Spleen (tissue), 11 donors: ENCODE measurements at regions not wholly inside any gene's neighbourhood (a gene's known extent, or its start where the extent isn't known, plus 50 kb on each side); places are given as distances from the start of the nearest gene placed in this dataset.

Source experiments
- DNase-seq: peaks from one replicate; pipeline ENCODE4 v3.0.0-alpha.2; 2020
- H3K27ac ChIP-seq, 8 donors: fragments of 200-600 bp; sonication (generic) in 7 of 8; 1 replicate in 4 of 8; 2 replicates in 4 of 8; pipeline versions ENCODE4 v1.5.0 to v1.8.0; 2016 to 2021; ENCODE audit warnings: inconsistent platforms in 4 of 8, mild to moderate bottlenecking in 4 of 8, moderate library complexity in 1 of 8
- H3K27me3 ChIP-seq, 7 donors: fragments of 200-600 bp; sonication (generic) in 6 of 7; replicated peaks in 1 of 7; 1 replicate in 4 of 7; 2 replicates in 3 of 7; pipeline versions ENCODE4 v1.5.0 to v1.8.0; 2016 to 2021; ENCODE audit warnings: inconsistent platforms in 3 of 7, mild to moderate bottlenecking in 1 of 7
- H3K36me3 ChIP-seq, 6 donors: fragments of 200-600 bp; sonication (generic) in 5 of 6; 1 replicate in 4 of 6; 2 replicates in 2 of 6; pipeline versions ENCODE4 v1.5.0 to v1.8.0; 2016 to 2021; ENCODE audit warnings: inconsistent platforms in 2 of 6
- H3K4me1 ChIP-seq, 6 donors: fragments of 200-600 bp; sonication (generic) in 5 of 6; 1 replicate in 3 of 6; 2 replicates in 3 of 6; pipeline versions ENCODE4 v1.5.0 to v1.8.0; 2016 to 2021; ENCODE audit warnings: inconsistent platforms in 3 of 6
- H3K4me3 ChIP-seq, 8 donors: fragments of 200-600 bp; sonication (generic) in 7 of 8; 1 replicate in 4 of 8; 2 replicates in 4 of 8; pipeline versions ENCODE4 v1.5.0 to v1.8.0; 2016 to 2021; ENCODE audit warnings: inconsistent platforms in 4 of 8, mild to moderate bottlenecking in 4 of 8, moderate library complexity in 2 of 8
- H3K9me3 ChIP-seq, 8 donors: fragments of 200-600 bp; sonication (generic) in 7 of 8; 1 replicate in 4 of 8; 2 replicates in 4 of 8; pipeline versions ENCODE4 v1.5.0 to v1.8.0; 2016 to 2021; ENCODE audit warnings: inconsistent platforms in 4 of 8
- POLR2A ChIP-seq, 3 donors: fragments of 450-650 bp; IDR thresholded peaks; one replicate each; pipeline ENCODE4 v1.5.1; 2017; ENCODE audit warnings: antibody characterized with exemption in 3 of 3, mild to moderate bottlenecking in 1 of 3
- POLR2AphosphoS5 ChIP-seq, 3 donors: sonication (generic); formaldehyde crosslinking; IDR thresholded peaks; one replicate each; pipeline ENCODE4 v1.5.1; 2017; ENCODE audit warnings: antibody characterized with exemption in 3 of 3
- WGBS, 5 donors: extraction: QIAGEN DNeasy Blood & Tissue Kit in 3 of 5; methylation state at CpG; one replicate each; pipeline versions ENCODE4 v1.1.5 to v1.1.7; 2013 to 2018; 5-methylcytosine and 5-hydroxymethylcytosine counted together
- intact Hi-C: fragments of 100-400 bp; cut with DNase I; formaldehyde crosslinking; loops from one replicate; pipeline ENCODE4 v1.15.0; 2023; ENCODE audit warnings: low total_unique reads
- TF ChIP-seq, protein P1 (sequence below), 11 experiments: fragments of 200-600 bp in 7 of 11; fragments of 450-650 bp in 4 of 11; sonication (generic) in 4 of 11; IDR thresholded peaks in 8 of 11; conservative IDR thresholded peaks in 3 of 11; 1 replicate in 7 of 11; 2 replicates in 4 of 11; pipeline versions ENCODE4 v1.4.0 to v1.8.0; 2016 to 2021; ENCODE audit warnings: antibody characterized with exemption in 11 of 11, inconsistent platforms in 4 of 11, mild to moderate bottlenecking in 1 of 11
- donor health status: healthy with polysubstance abuse.
- donor health status: DM: no; HTN: no; CAD: no; lungs with moderate emphysema.
- donor health status: DM: no; HTN: no; CAD: no.
- donor health status: Bipolar disorder and iron deficiency.
- donor health status: healthy.
- donor health status: DM: no; HTN: no; CAD: no.
- donor health status: DM: yes; HTN: yes; CAD: no.

DNA sequence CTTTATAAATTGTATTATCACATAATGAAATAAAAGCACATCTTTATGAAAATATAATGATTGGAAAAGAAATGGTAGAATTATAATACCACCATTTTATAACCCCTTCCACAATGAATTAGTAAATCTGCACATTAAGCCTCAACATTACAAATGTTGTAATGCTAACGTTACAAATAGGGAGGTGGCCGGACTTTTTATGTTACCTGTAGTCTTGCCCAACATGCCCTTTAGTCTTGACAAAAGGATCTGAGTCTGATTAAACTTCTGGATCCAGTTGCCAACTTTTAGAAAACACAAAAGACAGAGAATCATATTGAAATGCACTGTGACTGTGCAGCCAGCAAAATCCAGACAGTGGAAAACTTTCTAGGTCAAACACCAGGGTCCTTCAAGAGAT, 617.3 kb downstream of the KCNJ3 start:
- WGBS, 5 donors = 90 to 95% (median 92%) methylated on average over 2 of the region's 2 CpGs
- no peak for DNase-seq

DNA sequence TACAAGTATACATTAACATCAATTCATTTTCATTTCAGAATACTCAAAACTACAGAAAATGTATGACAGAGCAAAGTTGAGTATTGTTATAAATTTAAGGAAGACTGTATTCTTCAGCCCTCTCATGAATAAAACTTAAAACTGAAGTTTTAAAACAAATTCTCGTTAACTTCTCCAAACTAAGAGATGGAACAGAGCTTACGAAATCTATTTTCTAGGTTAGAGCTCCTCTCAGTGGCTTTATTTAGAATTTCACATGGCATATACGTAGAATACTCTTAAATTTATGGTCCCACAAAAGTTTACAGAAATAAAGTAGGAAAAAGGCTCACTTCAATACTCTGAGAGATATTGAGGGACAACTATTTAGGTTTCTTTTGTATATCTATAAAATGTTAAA, 612.1 kb downstream of the KCNJ3 start:
- Histone ChIP-seq H3K27me3 (no peaks in the 10 kb centered on the region), H3K36me3 (no peaks in the 10 kb centered on the region), H3K4me1 (no peaks in the 10 kb centered on the region), H3K27ac (no peak overlapping the region), H3K9me3 (no peaks in the 10 kb centered on the region), H3K4me3 (no peak overlapping the region)
- intact Hi-C loops = loop anchor here (10.0 kb wide), 1 partner anchor 686 kb away; no protein-coding TSS in a partner anchor
- WGBS, 5 donors = 6 to 16% (median 10%) methylated on average over 3 of the region's 3 CpGs
- DNase-seq = no peak
- TF ChIP-seq POLR2AphosphoS5 (IDR thresholded peaks at IDR 0.05) = no peak
- TF ChIP-seq, protein P1, sequence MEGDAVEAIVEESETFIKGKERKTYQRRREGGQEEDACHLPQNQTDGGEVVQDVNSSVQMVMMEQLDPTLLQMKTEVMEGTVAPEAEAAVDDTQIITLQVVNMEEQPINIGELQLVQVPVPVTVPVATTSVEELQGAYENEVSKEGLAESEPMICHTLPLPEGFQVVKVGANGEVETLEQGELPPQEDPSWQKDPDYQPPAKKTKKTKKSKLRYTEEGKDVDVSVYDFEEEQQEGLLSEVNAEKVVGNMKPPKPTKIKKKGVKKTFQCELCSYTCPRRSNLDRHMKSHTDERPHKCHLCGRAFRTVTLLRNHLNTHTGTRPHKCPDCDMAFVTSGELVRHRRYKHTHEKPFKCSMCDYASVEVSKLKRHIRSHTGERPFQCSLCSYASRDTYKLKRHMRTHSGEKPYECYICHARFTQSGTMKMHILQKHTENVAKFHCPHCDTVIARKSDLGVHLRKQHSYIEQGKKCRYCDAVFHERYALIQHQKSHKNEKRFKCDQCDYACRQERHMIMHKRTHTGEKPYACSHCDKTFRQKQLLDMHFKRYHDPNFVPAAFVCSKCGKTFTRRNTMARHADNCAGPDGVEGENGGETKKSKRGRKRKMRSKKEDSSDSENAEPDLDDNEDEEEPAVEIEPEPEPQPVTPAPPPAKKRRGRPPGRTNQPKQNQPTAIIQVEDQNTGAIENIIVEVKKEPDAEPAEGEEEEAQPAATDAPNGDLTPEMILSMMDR (IDR thresholded peaks at IDR 0.05 in 8 of 11, conservative IDR thresholded peaks at IDR 0.05 in 3 of 11) = peak in 8 of 11 experiments; percentile 26 to 59 (median 37)

More for the DNA sequence above, 617.3 kb downstream of the KCNJ3 start:
- no peak for TF ChIP-seq POLR2A (IDR thresholded peaks at IDR 0.05)
- TF ChIP-seq, protein P1 (IDR thresholded peaks at IDR 0.05 in 8 of 11, conservative IDR thresholded peaks at IDR 0.05 in 3 of 11) = no peak
- TF ChIP-seq POLR2AphosphoS5 (IDR thresholded peaks at IDR 0.05) = no peak
- Histone ChIP-seq H3K9me3 (no peaks in the 10 kb centered on the region), H3K4me3 (no peak overlapping the region), H3K27ac (no peak overlapping the region), H3K36me3 (no peaks in the 10 kb centered on the region), H3K27me3 (no peaks in the 10 kb centered on the region), H3K4me1 (no peaks in the 10 kb centered on the region)
- intact Hi-C loops = loop anchor here (10.0 kb wide), 1 partner anchor 691 kb away; no protein-coding TSS in a partner anchor

DNA sequence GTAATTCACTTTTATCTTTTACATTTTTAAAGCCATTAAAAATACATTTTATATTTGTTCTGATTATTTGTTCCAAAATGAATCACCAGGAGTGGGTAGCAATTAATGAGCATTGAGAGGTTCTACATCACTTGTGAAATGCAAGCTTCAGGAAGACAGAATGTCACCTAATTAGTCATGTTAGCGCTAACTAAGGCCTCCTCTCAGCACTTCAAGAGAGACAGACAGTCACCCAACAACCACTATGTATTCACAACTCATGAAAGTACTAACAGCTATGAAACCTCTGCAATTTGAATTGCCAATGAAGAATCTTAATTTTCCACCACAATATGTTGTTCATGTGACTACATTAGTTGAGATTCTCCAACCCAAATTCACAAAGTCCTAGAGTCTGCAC, 611.0 kb downstream of the KCNJ3 start:
- TF ChIP-seq POLR2A (IDR thresholded peaks at IDR 0.05) (no peak), POLR2AphosphoS5 (IDR thresholded peaks at IDR 0.05) (no peak)
- TF ChIP-seq, protein P1 (IDR thresholded peaks at IDR 0.05 in 8 of 11, conservative IDR thresholded peaks at IDR 0.05 in 3 of 11) = no peak
- Histone ChIP-seq H3K4me1 (no peaks in the 10 kb centered on the region), H3K9me3 (no peaks in the 10 kb centered on the region), H3K4me3 (no peak overlapping the region), H3K27ac (no peak overlapping the region), H3K27me3 (no peaks in the 10 kb centered on the region), H3K36me3 (no peaks in the 10 kb centered on the region)
- DNase-seq = no peak
- 63 to 97% (median 86%) methylated on average over 1 of the region's 1 CpG for WGBS, 5 donors
- intact Hi-C loops = no loop called here

DNA sequence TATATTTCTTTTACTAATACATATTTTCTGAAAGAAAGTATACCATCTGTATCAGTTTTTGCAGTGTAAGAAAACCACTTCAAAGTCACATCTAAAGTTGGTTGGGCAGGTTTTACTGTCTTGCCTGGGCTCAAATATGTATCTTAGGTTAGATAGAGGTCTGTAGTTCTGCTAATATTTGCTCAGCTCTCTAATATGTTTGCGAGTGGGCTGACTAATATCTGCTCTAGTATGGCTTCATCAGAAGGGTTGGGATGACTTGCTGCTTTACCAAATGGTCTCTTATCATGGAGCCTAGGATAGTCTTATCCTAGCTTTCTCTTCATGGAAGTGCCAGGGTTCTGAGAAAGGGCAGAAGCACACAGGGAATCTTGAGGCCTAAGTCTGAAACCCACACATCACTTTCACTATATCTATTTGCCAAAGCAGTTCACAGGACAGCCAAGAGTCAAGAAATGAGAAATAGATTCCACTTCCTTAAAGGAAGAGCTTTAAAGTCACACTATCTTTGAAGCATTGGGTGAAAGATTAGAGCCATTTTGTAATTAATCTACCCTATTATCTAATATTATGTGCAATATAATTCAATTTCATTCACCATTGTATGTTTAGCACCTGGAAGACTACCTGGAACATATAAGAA, 610.0 kb downstream of the KCNJ3 start:
- no peak for TF ChIP-seq POLR2A (IDR thresholded peaks at IDR 0.05)
- TF ChIP-seq POLR2AphosphoS5 (IDR thresholded peaks at IDR 0.05) = no peak
- TF ChIP-seq, protein P1 (IDR thresholded peaks at IDR 0.05 in 8 of 11, conservative IDR thresholded peaks at IDR 0.05 in 3 of 11) = no peak
- intact Hi-C loops = no loop called here
- 75 to 95% (median 89%) methylated on average over 1 of the region's 1 CpG for WGBS, 5 donors

More for the DNA sequence above, 610.0 kb downstream of the KCNJ3 start:
- no peak overlapping the region for H3K27ac ChIP-seq
- no peaks in the 10 kb centered on the region for H3K27me3 ChIP-seq
- H3K36me3 ChIP-seq = no peaks in the 10 kb centered on the region
- no peak for DNase-seq
- H3K4me1 ChIP-seq = no peaks in the 10 kb centered on the region
- no peak overlapping the region for H3K4me3 ChIP-seq
- no peaks in the 10 kb centered on the region for H3K9me3 ChIP-seq
